Left lung (tissue), 4 donors: ENCODE measurements at regions not wholly inside any gene's neighbourhood (a gene's known extent, or its start where the extent isn't known, plus 50 kb on each side); places are given as distances from the start of the nearest gene placed in this dataset.

Experiments used
- ATAC-seq: fragments of 200-7000 bp; cut with Tn5 transposase; one replicate; pipeline ENCODE4 v1.9.1; 2020; ENCODE audit warnings: moderate library complexity
- DNase-seq, 4 donors: peaks; one replicate each; pipeline ENCODE4 v3.0.0-alpha.2; 2013 to 2020
- H3K27ac ChIP-seq, 2 donors: fragments of 200-600 bp; sonication (generic) in 1 of 2; one replicate each; pipeline versions ENCODE4 v1.5.0 to v1.8.0; 2020 to 2021
- H3K27me3 ChIP-seq, 2 donors: fragments of 200-600 bp; sonication (generic) in 1 of 2; one replicate each; pipeline versions ENCODE4 v1.5.0 to v1.8.0; 2020 to 2021
- H3K36me3 ChIP-seq, 2 donors: fragments of 200-600 bp; sonication (generic) in 1 of 2; one replicate each; pipeline versions ENCODE4 v1.5.0 to v1.8.0; 2020 to 2021
- H3K4me1 ChIP-seq, 2 donors: fragments of 200-600 bp; one replicate each; pipeline ENCODE4 v1.8.0; 2021
- H3K4me3 ChIP-seq, 2 donors: fragments of 200-600 bp; sonication (generic) in 1 of 2; one replicate each; pipeline versions ENCODE4 v1.5.0 to v1.8.0; 2020 to 2021; ENCODE audit warnings: mild to moderate bottlenecking in 1 of 2
- H3K9me3 ChIP-seq, 2 donors: fragments of 200-600 bp; sonication (generic) in 1 of 2; one replicate each; pipeline versions ENCODE4 v1.5.0 to v1.8.0; 2020 to 2021
- CTCF ChIP-seq, 2 donors: fragments of 200-600 bp; sonication (generic) in 1 of 2; IDR thresholded peaks; one replicate each; pipeline versions ENCODE4 v1.5.0 to v1.8.0; 2021; ENCODE audit warnings: antibody characterized with exemption in 2 of 2
- intact Hi-C, 2 donors: fragments of 100-400 bp; cut with DNase I; formaldehyde crosslinking; loops; one replicate each; pipeline versions ENCODE4 v1.11.2 to v1.14.2; 2022
- donor health status: DM: no; HTN: yes; CAD: no.
- donor health status: DM: no; HTN: no; CAD: no.

GRCh38 chr1:177848577-177848976 is 121.3 kb downstream of the SEC16B start:
- no peaks in the 10 kb centered on the region for H3K27me3 ChIP-seq
- no peak overlapping the region for H3K27ac ChIP-seq
- no peaks in the 10 kb centered on the region for H3K36me3 ChIP-seq
- DNase-seq: no peak
- no peaks in the 10 kb centered on the region for H3K4me1 ChIP-seq
- H3K4me3 ChIP-seq: no peak overlapping the region
- no peak for TF ChIP-seq CTCF (IDR thresholded peaks at IDR 0.05)
- intact Hi-C loops: no loop called here
- ATAC-seq: no peak
- H3K9me3 ChIP-seq: no peaks in the 10 kb centered on the region

- intact Hi-C loops: no loop called here
- Histone ChIP-seq H3K27ac (no peak overlapping the region), H3K4me1 (no peaks in the 10 kb centered on the region), H3K27me3 (no peaks in the 10 kb centered on the region), H3K9me3 (no peaks in the 10 kb centered on the region), H3K36me3 (no peaks in the 10 kb centered on the region), H3K4me3 (no peak overlapping the region)
- DNase-seq (no peak), ATAC-seq (no peak)
- no peak for TF ChIP-seq CTCF (IDR thresholded peaks at IDR 0.05)
These were observed 122.0 kb downstream of the SEC16B start for GRCh38 chr1:177847843-177848242.

- no peaks in the 10 kb centered on the region for H3K9me3 ChIP-seq
- H3K36me3 ChIP-seq: no peaks in the 10 kb centered on the region
- intact Hi-C loops: no loop called here
- no peak for TF ChIP-seq CTCF (IDR thresholded peaks at IDR 0.05)
- DNase-seq (no peak), ATAC-seq (no peak)
- H3K27ac ChIP-seq: no peak overlapping the region
- H3K4me3 ChIP-seq: no peak overlapping the region
- H3K27me3 ChIP-seq: no peaks in the 10 kb centered on the region
- no peaks in the 10 kb centered on the region for H3K4me1 ChIP-seq
These were observed 130.9 kb downstream of the SEC16B start for GRCh38 chr1:177838907-177839485.

- no peak for ATAC-seq
- Histone ChIP-seq H3K27ac (no peak overlapping the region), H3K4me1 (no peaks in the 10 kb centered on the region), H3K27me3 (no peaks in the 10 kb centered on the region), H3K9me3 (no peaks in the 10 kb centered on the region), H3K36me3 (no peaks in the 10 kb centered on the region), H3K4me3 (no peak overlapping the region)
- no peak for TF ChIP-seq CTCF (IDR thresholded peaks at IDR 0.05)
- DNase-seq: no peak
- intact Hi-C loops: no loop called here
These were observed 136.2 kb downstream of the SEC16B start for GRCh38 chr1:177833631-177834030.

- ATAC-seq: no peak
- H3K9me3 ChIP-seq: no peaks in the 10 kb centered on the region
- no peaks in the 10 kb centered on the region for H3K36me3 ChIP-seq
- no peaks in the 10 kb centered on the region for H3K27me3 ChIP-seq
- DNase-seq: no peak
- no peak for TF ChIP-seq CTCF (IDR thresholded peaks at IDR 0.05)
- no peak overlapping the region for H3K4me3 ChIP-seq
- intact Hi-C loops: no loop called here
- no peaks in the 10 kb centered on the region for H3K4me1 ChIP-seq
- no peak overlapping the region for H3K27ac ChIP-seq
These were observed 139.2 kb downstream of the SEC16B start for GRCh38 chr1:177830531-177831135.
